HEK293 (cell line): ENCODE measurements at regions not wholly inside any gene's neighbourhood (a gene's known extent, or its start where the extent isn't known, plus 50 kb on each side); places are given as distances from the start of the nearest gene placed in this dataset.

Experiments used
- CTCF ChIA-PET: fragments of 350-600 bp; formaldehyde crosslinking; extraction: SDS; loops from one replicate; lab custom pipeline; 2021; ENCODE audit warnings: antibody characterized with exemption; lab: Yijun Ruan, JAX
- POLR2A ChIA-PET: fragments of 300-600 bp; formaldehyde crosslinking; extraction: SDS; loops from one replicate; lab custom pipeline; 2020; ENCODE audit warnings: antibody characterized with exemption, inconsistent platforms; lab: Yijun Ruan, JAX
- H3K27ac ChIP-seq: fragments of 200-500 bp; sonication (Bioruptor generic); 2 replicates; pipeline ENCODE4 v1.5.1; 2014; ENCODE audit warnings: low read depth, low read length, control low read depth, inconsistent platforms; ENCODE audit errors: extremely low read depth
- H3K36me3 ChIP-seq, 2 experiments: fragments of 200-500 bp in 1 of 2; sonication (Bioruptor generic) in 1 of 2; 1 replicate in 1 of 2; 2 replicates in 1 of 2; pipeline ENCODE4 v1.5.1; 2014 to 2017; ENCODE audit warnings: inconsistent platforms in 2 of 2, low read length in 2 of 2; ENCODE audit not compliant: control insufficient read depth in 2 of 2, insufficient read depth in 1 of 2
- H3K4me1 ChIP-seq: fragments of 200-500 bp; sonication (Bioruptor generic); 2 replicates; pipeline ENCODE4 v1.5.1; 2014; ENCODE audit warnings: mild to moderate bottlenecking, low read length, inconsistent platforms; ENCODE audit not compliant: control insufficient read depth, insufficient read depth
- H3K4me3 ChIP-seq: 2 replicates; pipeline ENCODE4 v1.5.1; 2011; ENCODE audit warnings: low read depth, mild to moderate bottlenecking, control low read depth, low read length, moderate library complexity
- H3K9me3 ChIP-seq: fragments of 200-500 bp; sonication (Bioruptor generic); 2 replicates; pipeline ENCODE4 v1.5.1; 2014; ENCODE audit warnings: low read depth, low read length, inconsistent platforms; ENCODE audit not compliant: control insufficient read depth, insufficient read depth
- IKZF3 ChIP-seq: fragments of 450-650 bp; IDR thresholded peaks from 2 replicates; pipeline ENCODE4 v1.5.0; 2018; ENCODE audit warnings: missing biosample characterization, mild to moderate bottlenecking, missing genetic modification characterization, moderate library complexity
- OVOL3 ChIP-seq: fragments of 450-650 bp; formaldehyde crosslinking; IDR thresholded peaks from 2 replicates; pipeline ENCODE4 v1.5.1; 2016; ENCODE audit warnings: missing biosample characterization, missing genetic modification characterization
- PBX3 ChIP-seq: sonication (generic); formaldehyde crosslinking; IDR thresholded peaks from 2 replicates; pipeline ENCODE4 v1.8.1; 2022; ENCODE audit warnings: mild to moderate bottlenecking, moderate library complexity, missing genetic modification reagents
- REST ChIP-seq: fragments of 450-650 bp; formaldehyde crosslinking; IDR thresholded peaks from 2 replicates; pipeline ENCODE4 v1.5.1; 2016; ENCODE audit warnings: missing biosample characterization, missing genetic modification characterization
- SETDB1 ChIP-seq: IDR thresholded peaks from one replicate; pipeline ENCODE4 v1.6.1; 2017; ENCODE audit warnings: mild to moderate bottlenecking, low read length, moderate library complexity, mixed read lengths; ENCODE audit not compliant: insufficient read length
- SP7 ChIP-seq: fragments of 450-650 bp; formaldehyde crosslinking; IDR thresholded peaks from 2 replicates; pipeline ENCODE4 v1.5.1; 2016; ENCODE audit warnings: missing biosample characterization, missing genetic modification characterization
- ZBTB48 ChIP-seq: fragments of 450-650 bp; formaldehyde crosslinking; IDR thresholded peaks from 2 replicates; pipeline ENCODE4 v1.5.1; 2016; ENCODE audit warnings: missing biosample characterization, missing genetic modification characterization
- ZFP37 ChIP-seq: fragments of 450-650 bp; formaldehyde crosslinking; IDR thresholded peaks from 2 replicates; pipeline ENCODE4 v1.5.1; 2016; ENCODE audit warnings: missing biosample characterization, missing genetic modification characterization
- ZNF138 ChIP-seq: fragments of 450-650 bp; formaldehyde crosslinking; IDR thresholded peaks from 2 replicates; pipeline ENCODE4 v1.5.1; 2016; ENCODE audit warnings: missing biosample characterization, missing genetic modification characterization, borderline replicate concordance
- ZNF140 ChIP-seq: fragments of 450-650 bp; formaldehyde crosslinking; IDR thresholded peaks from 2 replicates; pipeline ENCODE4 v1.5.1; 2016; ENCODE audit warnings: missing biosample characterization, missing genetic modification characterization
- ZNF335 ChIP-seq: fragments of 450-650 bp; formaldehyde crosslinking; conservative IDR thresholded peaks from 2 replicates; pipeline ENCODE4 v1.5.1; 2016; ENCODE audit warnings: missing biosample characterization, missing genetic modification characterization
- ZNF341 ChIP-seq: fragments of 450-650 bp; formaldehyde crosslinking; IDR thresholded peaks from 2 replicates; pipeline ENCODE4; 2016; ENCODE audit warnings: low read depth, missing biosample characterization, missing genetic modification characterization
- ZNF518A ChIP-seq: fragments of 450-650 bp; formaldehyde crosslinking; conservative IDR thresholded peaks from 2 replicates; pipeline ENCODE4 v1.5.1; 2016; ENCODE audit warnings: low read depth, missing biosample characterization, missing genetic modification characterization
- ZNF624 ChIP-seq: fragments of 450-650 bp; formaldehyde crosslinking; IDR thresholded peaks from 2 replicates; pipeline ENCODE4 v1.5.1; 2017; ENCODE audit warnings: missing biosample characterization, missing genetic modification characterization
- ZNF677 ChIP-seq: fragments of 450-650 bp; IDR thresholded peaks from 2 replicates; pipeline ENCODE4 v1.5.0; 2018; ENCODE audit warnings: missing biosample characterization, mild to moderate bottlenecking, missing genetic modification characterization, moderate library complexity
- ZNF768 ChIP-seq: fragments of 450-650 bp; formaldehyde crosslinking; IDR thresholded peaks from 2 replicates; pipeline ENCODE4 v1.5.1; 2018; ENCODE audit warnings: missing biosample characterization, mild to moderate bottlenecking, missing genetic modification characterization
- ZNF776 ChIP-seq: fragments of 450-650 bp; formaldehyde crosslinking; IDR thresholded peaks from 2 replicates; pipeline ENCODE4 v1.5.0; 2017; ENCODE audit warnings: missing biosample characterization, missing genetic modification characterization, borderline replicate concordance
- TF ChIP-seq, protein P1 (sequence below): fragments of 450-650 bp; formaldehyde crosslinking; IDR thresholded peaks from 2 replicates; pipeline ENCODE4 v1.5.1; 2016; ENCODE audit warnings: missing biosample characterization, missing genetic modification characterization

- peak; percentile 43 for TF ChIP-seq ZNF518A (tag by site-specific recombination)
- TF ChIP-seq ZNF624 (tag by site-specific recombination): no peak
- no peak for TF ChIP-seq ZNF768 (tag by site-specific recombination)
- peak; percentile 84 for TF ChIP-seq SP7
- TF ChIP-seq, protein P1, sequence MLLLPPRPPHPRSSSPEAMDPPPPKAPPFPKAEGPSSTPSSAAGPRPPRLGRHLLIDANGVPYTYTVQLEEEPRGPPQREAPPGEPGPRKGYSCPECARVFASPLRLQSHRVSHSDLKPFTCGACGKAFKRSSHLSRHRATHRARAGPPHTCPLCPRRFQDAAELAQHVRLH: no peak
- no peak for TF ChIP-seq ZNF138
- TF ChIP-seq, all 188 proteins: peak for 34
Measured at GRCh38 chr1:168408884-168409283, 128.2 kb downstream of the TBX19 start (continued).

DNA sequence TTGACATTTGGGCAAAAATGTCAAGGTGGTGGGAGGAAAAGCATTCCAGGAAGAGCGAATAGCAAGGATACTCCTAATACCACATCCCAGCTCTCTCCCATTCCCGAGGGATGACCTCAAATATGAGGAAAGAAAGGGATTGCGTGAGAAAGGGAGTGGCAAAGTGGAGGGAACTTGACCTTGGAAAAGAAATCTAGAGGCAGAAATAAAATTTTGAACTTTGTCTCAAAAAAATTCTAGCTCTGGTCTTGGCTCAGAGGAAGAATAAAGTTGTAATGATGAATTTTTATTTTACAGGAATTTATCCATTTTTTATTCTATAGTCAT lies 127.8 kb downstream of the TBX19 start:
- no peaks in the 10 kb centered on the region for H3K9me3 ChIP-seq
- H3K36me3 ChIP-seq: no peaks in the 10 kb centered on the region
- ChIA-PET CTCF (interaction anchor here (0.6 to 0.9 kb wide), 2 partner anchors 14 to 66 kb away, joined by 4 read pairs; no protein-coding TSS in a partner anchor), POLR2A (interaction anchor here (0.7 kb wide), 1 partner anchor 110 kb away, joined by 3 read pairs; no protein-coding TSS in a partner anchor)
- no peak for TF ChIP-seq ZNF335 (tag by site-specific recombination)
- TF ChIP-seq ZNF341 (tag by site-specific recombination): 0 out of 2 replicates have a peak, but pooled peaks have one; percentile 35
- TF ChIP-seq OVOL3 (tag by site-specific recombination): no peak
- TF ChIP-seq PBX3 (CRISPR knock-in tag): no peak
- peak; percentile 61 for TF ChIP-seq IKZF3
- TF ChIP-seq SETDB1: no peak
- TF ChIP-seq ZFP37 (tag by site-specific recombination): 0 out of 2 replicates have a peak, but pooled peaks have one; percentile 63
- no peak overlapping the region for H3K4me3 ChIP-seq
- H3K4me1 ChIP-seq: peaks cover 14% of the 10 kb centered on the region
- H3K27ac ChIP-seq: no peak overlapping the region

DNA sequence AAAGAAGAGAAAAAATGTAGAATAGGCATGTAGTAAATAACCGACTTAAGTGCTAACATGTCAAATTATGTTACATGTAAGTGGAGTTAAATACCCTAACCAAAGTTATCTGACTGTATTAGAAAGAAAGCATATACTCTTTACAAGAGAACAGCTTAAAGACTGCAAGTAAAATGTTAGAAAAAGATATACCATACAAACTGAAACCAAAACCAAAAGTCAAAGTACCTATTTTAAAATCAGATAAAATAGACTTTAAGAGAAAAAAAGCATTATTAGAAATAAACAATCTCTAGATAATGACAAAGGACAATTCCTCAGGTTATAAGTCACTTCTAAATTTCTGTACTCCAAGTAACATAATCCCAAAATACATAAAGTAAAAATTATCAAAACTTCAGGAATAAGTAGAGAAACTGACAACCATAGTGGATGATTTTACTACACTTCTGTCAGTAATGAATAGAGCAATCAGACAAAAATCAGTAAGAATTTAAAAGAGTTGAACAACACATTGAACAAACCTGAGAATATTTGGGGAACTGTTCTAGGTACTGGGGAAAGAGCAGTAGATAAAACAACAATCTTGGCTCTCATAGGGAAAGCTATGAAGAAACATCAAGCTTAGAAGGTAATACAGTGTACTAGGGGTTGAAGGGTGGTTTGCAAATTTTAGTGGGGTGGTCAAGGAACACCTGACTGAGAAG lies 127.3 kb downstream of the TBX19 start:
- no peak overlapping the region for H3K27ac ChIP-seq
- H3K9me3 ChIP-seq: no peaks in the 10 kb centered on the region
- CTCF ChIA-PET: no interaction called here
- H3K4me3 ChIP-seq: no peak overlapping the region
- POLR2A ChIA-PET: interaction anchor here (0.7 kb wide), 1 partner anchor 110 kb away, joined by 3 read pairs; no protein-coding TSS in a partner anchor
- H3K4me1 ChIP-seq: peaks cover 14% of the 10 kb centered on the region
- no peaks in the 10 kb centered on the region for H3K36me3 ChIP-seq
- TF ChIP-seq ZBTB48 (peak; percentile 15; the same call in 1 of the 2 replicates), ZNF776 (tag by site-specific recombination) (no peak), ZNF677 (tag by site-specific recombination) (no peak), REST (tag by site-specific recombination) (peak; percentile 78), ZNF140 (tag by site-specific recombination) (no peak)
